DOHH2 (cell line): ENCODE measurements at regions not wholly inside any gene's neighbourhood (a gene's known extent, or its start where the extent isn't known, plus 50 kb on each side); places are given as distances from the start of the nearest gene placed in this dataset.

Source experiments
- CTCF ChIP-seq: fragments of 200-600 bp; sonication (generic); IDR thresholded peaks from one replicate; pipeline ENCODE4 v1.5.1; 2014; ENCODE audit warnings: antibody characterized with exemption, mild to moderate bottlenecking, low read depth, low read length; ENCODE audit not compliant: poor library complexity, severe bottlenecking
- EZH2phosphoT487 ChIP-seq: fragments of 200-600 bp; sonication (generic); IDR thresholded peaks from 2 replicates; pipeline ENCODE4 v1.6.1; 2017; ENCODE audit warnings: borderline replicate concordance, mild to moderate bottlenecking, antibody characterized with exemption, low read length, moderate library complexity, mixed read lengths

DNA sequence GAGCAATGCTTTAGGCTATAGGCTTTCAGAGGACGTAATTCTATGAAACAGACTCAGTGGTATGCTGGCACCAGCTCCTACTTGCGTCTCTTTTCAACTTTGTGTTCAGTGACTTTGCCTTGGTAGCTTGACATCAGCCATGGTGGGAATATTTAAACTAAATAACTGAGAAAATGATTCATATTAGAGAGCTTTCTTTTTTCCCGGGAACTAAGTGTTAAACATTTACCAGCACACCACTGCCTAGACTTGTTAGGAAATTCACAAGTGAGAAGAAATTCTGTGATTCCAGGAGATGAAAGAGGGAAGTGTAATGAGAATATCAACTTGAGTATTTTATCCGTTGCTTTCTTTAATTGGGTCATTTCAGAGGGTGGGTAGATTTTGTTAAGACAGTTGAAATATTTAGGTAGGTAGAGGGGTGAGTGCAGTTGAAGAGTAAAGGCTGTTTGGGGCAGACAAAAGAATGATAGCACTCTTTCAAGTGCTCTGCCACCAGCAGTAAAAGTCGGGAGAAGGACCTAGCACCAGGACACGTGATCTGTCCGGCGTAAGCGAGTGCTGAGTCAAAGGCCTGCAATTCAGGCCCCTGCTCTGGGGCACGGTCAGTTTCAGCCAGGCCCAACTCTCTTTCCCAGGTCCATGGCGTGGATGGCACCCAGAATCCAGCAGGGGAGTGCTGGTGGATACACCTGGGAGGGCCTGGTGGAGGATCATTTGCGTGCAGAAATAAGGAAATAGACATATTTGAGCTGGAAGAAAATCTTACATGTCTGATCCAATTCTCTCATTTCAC lies 206.3 kb downstream of the SNX10 start:
- TF ChIP-seq CTCF: no peak
- TF ChIP-seq EZH2phosphoT487: no peak
